GM12872 (cell line): ENCODE measurements at regions not wholly inside any gene's neighbourhood (a gene's known extent, or its start where the extent isn't known, plus 50 kb on each side); places are given as distances from the start of the nearest gene placed in this dataset.

Experiments
- TF ChIP-seq, protein P1 (sequence below): IDR thresholded peaks from 3 replicates; pipeline ENCODE4 v1.5.1; 2011; ENCODE audit warnings: low read depth, mild to moderate bottlenecking, low read length, moderate library complexity; ENCODE audit not compliant: insufficient read depth

DNA sequence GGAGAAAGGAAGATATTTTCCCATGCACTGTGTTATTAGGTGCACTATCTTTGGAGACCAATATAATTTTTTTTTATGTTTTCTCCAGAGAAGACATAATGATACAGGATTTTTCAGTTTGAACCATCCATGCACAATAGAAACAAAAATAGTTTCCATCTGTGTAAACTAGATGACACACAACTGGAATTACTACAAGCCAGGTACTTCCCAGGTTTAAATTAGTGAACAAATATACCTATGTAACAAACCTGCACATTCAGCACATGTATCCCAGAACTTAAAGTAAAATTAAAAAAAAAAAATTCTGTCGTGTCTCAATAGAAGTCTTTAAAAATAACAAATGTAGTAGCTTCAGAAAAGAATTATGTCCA is 1616.8 kb upstream of the ACVR2A start:
- TF ChIP-seq, protein P1, sequence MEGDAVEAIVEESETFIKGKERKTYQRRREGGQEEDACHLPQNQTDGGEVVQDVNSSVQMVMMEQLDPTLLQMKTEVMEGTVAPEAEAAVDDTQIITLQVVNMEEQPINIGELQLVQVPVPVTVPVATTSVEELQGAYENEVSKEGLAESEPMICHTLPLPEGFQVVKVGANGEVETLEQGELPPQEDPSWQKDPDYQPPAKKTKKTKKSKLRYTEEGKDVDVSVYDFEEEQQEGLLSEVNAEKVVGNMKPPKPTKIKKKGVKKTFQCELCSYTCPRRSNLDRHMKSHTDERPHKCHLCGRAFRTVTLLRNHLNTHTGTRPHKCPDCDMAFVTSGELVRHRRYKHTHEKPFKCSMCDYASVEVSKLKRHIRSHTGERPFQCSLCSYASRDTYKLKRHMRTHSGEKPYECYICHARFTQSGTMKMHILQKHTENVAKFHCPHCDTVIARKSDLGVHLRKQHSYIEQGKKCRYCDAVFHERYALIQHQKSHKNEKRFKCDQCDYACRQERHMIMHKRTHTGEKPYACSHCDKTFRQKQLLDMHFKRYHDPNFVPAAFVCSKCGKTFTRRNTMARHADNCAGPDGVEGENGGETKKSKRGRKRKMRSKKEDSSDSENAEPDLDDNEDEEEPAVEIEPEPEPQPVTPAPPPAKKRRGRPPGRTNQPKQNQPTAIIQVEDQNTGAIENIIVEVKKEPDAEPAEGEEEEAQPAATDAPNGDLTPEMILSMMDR = no peak

DNA sequence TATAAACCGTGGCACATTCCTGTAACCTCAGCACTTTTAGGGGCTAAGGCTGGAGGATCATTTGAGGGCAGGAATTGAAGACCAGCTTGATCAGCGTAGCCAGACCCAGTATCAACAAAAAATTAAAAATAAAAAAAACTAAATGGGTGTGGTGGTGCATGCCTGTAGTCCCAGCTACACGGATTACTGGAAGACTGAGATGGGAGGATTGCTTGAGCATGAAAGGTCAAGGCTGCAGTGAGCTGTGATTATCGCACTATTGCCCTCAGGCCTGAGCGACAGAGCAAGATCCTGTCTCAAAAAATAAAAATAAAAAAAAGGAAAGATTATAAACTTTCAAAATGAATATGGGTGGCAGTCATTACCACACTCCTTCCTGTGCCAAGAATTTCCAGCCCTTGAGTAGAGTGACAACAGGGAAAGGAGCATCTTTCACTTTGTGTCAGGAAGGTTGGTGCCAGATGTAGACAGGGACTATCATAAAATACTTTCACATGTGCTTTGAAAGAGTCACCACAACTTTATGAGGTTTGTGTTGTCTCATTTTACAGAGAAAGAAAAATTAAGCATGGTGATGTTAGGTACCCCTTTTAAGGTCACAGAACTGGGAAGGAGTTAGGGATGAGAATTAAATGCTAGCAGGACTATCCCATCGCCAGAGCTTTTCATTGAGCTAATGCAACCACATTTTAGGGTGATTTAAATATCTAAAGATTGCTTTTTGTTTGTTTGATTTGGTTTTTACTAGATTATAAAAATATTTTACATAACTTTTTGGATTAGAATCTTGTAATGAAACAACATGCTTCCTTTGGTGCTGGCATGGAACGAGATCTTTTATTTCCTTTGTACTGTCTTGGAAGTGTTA is 1617.4 kb upstream of the ACVR2A start:
- TF ChIP-seq, protein P1 = no peak

DNA sequence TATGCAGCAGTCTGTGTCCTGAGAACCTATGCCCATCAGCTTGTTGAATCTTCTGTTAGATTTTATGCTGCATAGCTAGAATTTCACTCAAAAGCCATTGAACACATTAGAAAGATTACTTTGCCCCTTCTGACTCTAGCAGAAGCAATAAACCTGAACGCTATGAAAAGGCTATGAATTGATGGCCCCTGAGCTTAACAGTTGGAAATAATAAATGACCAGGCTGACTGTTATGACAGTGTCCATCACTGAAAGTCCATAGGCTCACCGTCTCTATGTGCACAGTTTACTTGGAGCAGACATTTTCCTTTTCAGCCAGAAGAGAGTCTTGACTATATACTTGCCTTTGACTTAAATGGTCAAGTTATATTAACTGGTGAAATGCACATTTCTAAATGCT is 1618.8 kb upstream of the ACVR2A start:
- TF ChIP-seq, protein P1 = no peak

DNA sequence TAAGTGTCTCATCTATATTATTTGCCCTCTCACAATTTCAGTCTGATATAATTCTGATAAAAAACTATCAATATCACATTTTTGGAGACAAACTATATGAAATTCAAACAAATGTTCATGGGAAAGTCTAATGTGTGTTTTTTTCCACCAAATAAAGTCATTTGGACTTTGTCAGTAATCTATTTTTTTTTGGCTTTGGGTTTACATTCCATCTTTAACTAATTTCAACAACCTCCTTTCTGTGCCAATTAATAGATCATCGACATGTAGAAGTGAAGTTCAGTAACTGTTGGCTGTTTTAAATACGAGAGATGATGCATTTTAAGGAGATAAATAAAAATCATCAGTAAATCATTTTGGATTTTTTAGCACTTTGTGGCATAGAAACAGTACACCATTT is 1623.0 kb upstream of the ACVR2A start:
- TF ChIP-seq, protein P1 = no peak

DNA sequence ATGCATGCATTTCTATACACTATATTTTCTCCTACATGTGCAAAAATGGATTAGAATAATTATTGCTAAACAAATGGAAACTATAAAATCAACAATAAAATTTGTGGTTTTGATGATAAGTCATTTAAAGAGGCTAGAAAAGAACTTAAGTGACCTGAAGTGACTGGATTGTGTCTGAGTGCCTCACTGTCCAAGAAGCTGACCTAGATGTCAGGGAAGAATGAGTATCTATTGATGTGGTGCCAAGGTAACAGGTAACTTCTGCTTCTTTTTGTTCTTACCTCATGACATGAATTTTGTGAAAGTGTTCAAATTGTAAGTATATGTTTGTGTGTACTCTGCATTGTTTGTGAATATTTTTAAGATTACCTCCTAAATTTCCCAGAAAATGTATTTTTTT is 1623.9 kb upstream of the ACVR2A start:
- TF ChIP-seq, protein P1 = no peak

DNA sequence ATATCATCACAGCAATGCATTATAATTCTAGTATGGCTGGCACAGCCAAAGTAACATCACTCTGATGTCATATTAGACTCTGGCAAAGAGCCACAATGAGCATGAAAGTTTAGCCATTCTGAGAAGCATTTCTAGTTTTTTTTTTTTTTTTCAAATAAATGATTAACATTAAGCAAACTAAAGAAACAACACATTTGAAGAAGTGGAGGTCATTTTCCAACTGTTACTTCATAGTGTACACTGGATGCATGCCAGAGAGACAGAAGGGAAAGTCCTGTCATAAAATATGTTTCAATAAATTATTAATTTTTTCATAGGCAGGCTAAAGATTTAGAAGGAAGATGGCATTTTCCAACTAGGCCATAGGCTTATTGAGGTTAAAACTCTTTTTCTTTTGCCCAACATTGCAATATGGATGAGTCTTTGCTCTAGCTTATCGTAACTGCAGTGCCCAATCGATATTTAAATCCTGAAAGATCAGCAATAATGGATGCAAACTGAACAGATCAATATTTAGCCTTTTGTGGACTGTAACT is 1630.4 kb upstream of the ACVR2A start:
- TF ChIP-seq, protein P1 = no peak

DNA sequence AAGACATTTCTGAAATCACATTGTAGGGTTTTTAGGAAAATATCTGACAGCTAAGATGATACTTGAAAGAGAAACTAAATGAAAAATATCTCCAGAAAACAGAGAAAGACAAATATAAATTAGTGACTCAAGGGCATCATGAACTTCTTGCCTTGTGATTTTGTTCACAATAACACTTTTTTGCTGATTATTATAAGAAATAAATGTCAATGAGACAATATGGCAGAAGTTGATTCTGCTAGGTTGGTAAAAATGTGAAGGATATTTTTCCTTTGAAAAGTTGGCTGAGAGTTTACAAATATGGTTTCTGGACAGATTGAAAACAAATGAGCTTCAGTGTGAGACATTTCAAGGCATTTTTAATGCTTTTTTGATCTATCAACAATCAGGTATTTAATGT is 1631.2 kb upstream of the ACVR2A start:
- TF ChIP-seq, protein P1 = no peak
